ENCODE measurements at regions not wholly inside any gene's neighbourhood (a gene's known extent, or its start where the extent isn't known, plus 50 kb on each side); places are given as distances from the start of the nearest gene placed in this dataset.

DNA sequence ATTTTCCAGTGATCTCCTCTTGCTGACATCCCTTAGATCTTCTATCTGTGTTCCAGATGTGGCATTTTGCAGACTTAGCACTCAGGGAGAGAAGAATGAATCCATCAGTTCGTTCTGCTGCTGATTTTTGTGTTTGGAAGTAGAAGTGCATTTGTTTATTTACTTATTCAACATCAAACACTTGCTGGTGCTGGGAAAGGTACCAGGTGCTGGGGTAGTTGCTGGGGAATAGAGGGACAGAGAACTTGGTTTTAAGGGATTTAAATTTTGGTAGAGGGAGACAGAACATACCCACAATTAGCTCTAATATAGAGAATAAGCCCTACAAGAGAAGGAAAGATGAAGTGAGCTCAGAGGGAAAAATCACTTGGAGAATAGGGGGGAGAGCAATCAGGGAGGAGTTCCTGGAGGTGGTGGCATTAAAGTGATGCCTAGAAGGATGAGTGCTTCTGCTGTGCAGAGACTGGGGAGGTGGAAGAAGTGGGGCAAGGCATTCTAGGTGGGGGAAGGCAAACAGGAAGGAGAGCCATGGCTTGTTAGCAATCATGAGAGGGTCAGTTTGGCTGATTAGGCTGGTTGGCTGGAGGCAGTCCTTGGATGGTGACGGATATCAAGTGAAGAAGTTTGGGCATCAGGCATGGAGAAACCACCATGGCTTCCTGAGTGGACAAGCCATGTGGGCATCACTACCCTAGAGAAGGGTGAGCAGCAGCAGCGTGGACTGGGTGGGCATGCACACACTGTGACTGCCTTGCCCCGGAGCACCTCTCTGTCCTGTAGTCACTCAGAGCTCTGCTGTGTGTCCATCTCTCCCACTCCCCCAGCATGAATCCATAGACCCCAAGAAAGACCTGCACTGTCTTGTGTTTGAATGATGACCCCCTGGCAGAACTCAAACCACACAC, 197.3 kb downstream of the OPA1 start:
- ChIA-PET POLR2A (ENCODE audit: low non-redundant PET) (no interaction called here), CTCF (interaction anchor here (0.9 kb wide), 1 partner anchor 46 kb away, joined by 3 read pairs; no protein-coding TSS in a partner anchor)
- DNase-seq (ENCODE audit: low spot score), result no peak
- TF ChIP-seq, protein P1, sequence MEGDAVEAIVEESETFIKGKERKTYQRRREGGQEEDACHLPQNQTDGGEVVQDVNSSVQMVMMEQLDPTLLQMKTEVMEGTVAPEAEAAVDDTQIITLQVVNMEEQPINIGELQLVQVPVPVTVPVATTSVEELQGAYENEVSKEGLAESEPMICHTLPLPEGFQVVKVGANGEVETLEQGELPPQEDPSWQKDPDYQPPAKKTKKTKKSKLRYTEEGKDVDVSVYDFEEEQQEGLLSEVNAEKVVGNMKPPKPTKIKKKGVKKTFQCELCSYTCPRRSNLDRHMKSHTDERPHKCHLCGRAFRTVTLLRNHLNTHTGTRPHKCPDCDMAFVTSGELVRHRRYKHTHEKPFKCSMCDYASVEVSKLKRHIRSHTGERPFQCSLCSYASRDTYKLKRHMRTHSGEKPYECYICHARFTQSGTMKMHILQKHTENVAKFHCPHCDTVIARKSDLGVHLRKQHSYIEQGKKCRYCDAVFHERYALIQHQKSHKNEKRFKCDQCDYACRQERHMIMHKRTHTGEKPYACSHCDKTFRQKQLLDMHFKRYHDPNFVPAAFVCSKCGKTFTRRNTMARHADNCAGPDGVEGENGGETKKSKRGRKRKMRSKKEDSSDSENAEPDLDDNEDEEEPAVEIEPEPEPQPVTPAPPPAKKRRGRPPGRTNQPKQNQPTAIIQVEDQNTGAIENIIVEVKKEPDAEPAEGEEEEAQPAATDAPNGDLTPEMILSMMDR (conservative IDR thresholded peaks at IDR 0.05; ENCODE audit: low read depth), result no peak
- no peak overlapping the region for H3K27ac ChIP-seq

GRCh38 chr3:193791041-193792032, 198.3 kb downstream of the OPA1 start:
- DNase-seq (ENCODE audit: low spot score), result peak; percentile 36
- POLR2A ChIA-PET (ENCODE audit: low non-redundant PET), result no interaction called here

DNA sequence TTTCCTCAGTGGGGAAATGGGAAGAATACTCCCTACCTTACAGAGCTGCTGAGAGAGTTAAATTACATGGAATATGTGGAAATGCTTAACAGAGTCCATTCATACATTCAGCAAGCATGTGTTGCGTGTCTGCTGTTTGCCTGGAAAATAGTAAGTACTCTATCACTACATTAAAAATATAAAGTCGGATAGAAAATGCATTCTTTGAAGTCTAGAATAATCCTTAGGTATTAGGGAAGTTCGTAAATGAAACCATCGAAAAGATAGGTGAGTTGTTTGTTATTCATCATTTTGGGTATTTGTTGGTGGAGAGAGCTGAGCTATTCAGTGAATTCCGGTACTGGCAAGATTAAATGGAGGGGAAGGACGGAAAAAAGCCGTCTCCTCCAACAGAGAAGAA, 200.1 kb downstream of the OPA1 start:
- TF ChIP-seq, protein P1 (conservative IDR thresholded peaks at IDR 0.05; ENCODE audit: low read depth), result no peak
- POLR2A ChIA-PET (ENCODE audit: low non-redundant PET), result no interaction called here
- CTCF ChIA-PET, result interaction anchor here (0.5 to 0.8 kb wide), 3 partner anchors 13 to 551 kb away, joined by 3 read pairs; no protein-coding TSS in a partner anchor
- no peak for DNase-seq (ENCODE audit: low spot score)
- H3K27ac ChIP-seq, result no peak overlapping the region

More at GRCh38 chr3:193791041-193792032, 198.3 kb downstream of the OPA1 start:
- no peak overlapping the region for H3K27ac ChIP-seq
- CTCF ChIA-PET, result interaction anchor here (0.9 kb wide), 1 partner anchor 45 kb away, joined by 3 read pairs; no protein-coding TSS in a partner anchor
- TF ChIP-seq, protein P1 (conservative IDR thresholded peaks at IDR 0.05; ENCODE audit: low read depth), result no peak

GRCh38 chr3:193794002-193794881, 201.2 kb downstream of the OPA1 start:
- POLR2A ChIA-PET (ENCODE audit: low non-redundant PET), result no interaction called here
- no peak for DNase-seq (ENCODE audit: low spot score)
- TF ChIP-seq, protein P1 (conservative IDR thresholded peaks at IDR 0.05; ENCODE audit: low read depth), result no peak
- H3K27ac ChIP-seq, result no peak overlapping the region
- CTCF ChIA-PET, result interaction anchor here (0.5 to 0.6 kb wide), 2 partner anchors 17 to 550 kb away, joined by 3 to 4 read pairs; no protein-coding TSS in a partner anchor

- POLR2A ChIA-PET (ENCODE audit: low non-redundant PET), result no interaction called here
- no peak overlapping the region for H3K27ac ChIP-seq
- TF ChIP-seq, protein P1 (conservative IDR thresholded peaks at IDR 0.05; ENCODE audit: low read depth), result no peak
- CTCF ChIA-PET, result interaction anchor here (0.5 to 0.6 kb wide), 2 partner anchors 16 to 549 kb away, joined by 3 to 4 read pairs; no protein-coding TSS in a partner anchor
- no peak for DNase-seq (ENCODE audit: low spot score)
Observed at GRCh38 chr3:193795062-193795690, 202.2 kb downstream of the OPA1 start.

Measured in RWPE1 (cell line).